Tibial nerve (tissue), 4 donors: ENCODE measurements at regions not wholly inside any gene's neighbourhood (a gene's known extent, or its start where the extent isn't known, plus 50 kb on each side); places are given as distances from the start of the nearest gene placed in this dataset.

Source experiments
- EP300 ChIP-seq, 2 donors: sonication (generic); formaldehyde crosslinking; IDR thresholded peaks; one replicate each; pipeline ENCODE4 v1.6.1; 2017; ENCODE audit warnings: antibody characterized with exemption in 2 of 2, mild to moderate bottlenecking in 1 of 2
- TF ChIP-seq, protein P1 (sequence below), 5 experiments: fragments of 200-600 bp in 3 of 5; fragments of 450-650 bp in 2 of 5; sonication (generic) in 3 of 5; IDR thresholded peaks; one replicate each; pipeline ENCODE4 v1.5.1; 2016 to 2019; ENCODE audit warnings: antibody characterized with exemption in 5 of 5, mild to moderate bottlenecking in 3 of 5, moderate library complexity in 2 of 5

DNA sequence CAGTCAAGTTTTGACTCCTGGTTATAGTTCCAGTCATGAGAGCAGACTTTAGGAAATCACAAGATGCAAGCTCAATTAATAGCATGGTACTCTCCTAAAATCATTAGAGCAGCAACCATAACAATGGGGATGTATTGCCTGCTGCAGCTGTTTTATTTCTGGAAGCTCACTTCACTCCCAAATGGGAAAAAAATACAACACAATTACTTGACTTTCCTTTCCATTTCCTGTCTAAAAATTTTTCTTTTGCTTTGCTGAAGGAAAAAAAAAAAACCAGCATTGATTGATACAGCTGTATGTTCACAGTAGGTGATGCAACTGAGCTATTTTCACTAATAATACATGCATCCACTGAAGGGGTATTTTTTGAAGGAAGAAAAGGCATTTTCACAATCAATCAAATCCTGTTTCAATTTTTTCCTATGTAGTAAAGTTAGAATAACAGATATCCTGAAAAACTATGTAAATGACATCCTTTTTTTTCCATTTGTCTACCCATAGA lies 143.9 kb upstream of the NOVA1 start:
- TF ChIP-seq, protein P1, sequence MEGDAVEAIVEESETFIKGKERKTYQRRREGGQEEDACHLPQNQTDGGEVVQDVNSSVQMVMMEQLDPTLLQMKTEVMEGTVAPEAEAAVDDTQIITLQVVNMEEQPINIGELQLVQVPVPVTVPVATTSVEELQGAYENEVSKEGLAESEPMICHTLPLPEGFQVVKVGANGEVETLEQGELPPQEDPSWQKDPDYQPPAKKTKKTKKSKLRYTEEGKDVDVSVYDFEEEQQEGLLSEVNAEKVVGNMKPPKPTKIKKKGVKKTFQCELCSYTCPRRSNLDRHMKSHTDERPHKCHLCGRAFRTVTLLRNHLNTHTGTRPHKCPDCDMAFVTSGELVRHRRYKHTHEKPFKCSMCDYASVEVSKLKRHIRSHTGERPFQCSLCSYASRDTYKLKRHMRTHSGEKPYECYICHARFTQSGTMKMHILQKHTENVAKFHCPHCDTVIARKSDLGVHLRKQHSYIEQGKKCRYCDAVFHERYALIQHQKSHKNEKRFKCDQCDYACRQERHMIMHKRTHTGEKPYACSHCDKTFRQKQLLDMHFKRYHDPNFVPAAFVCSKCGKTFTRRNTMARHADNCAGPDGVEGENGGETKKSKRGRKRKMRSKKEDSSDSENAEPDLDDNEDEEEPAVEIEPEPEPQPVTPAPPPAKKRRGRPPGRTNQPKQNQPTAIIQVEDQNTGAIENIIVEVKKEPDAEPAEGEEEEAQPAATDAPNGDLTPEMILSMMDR (IDR thresholded peaks at IDR 0.05): no peak
- no peak for TF ChIP-seq EP300 (IDR thresholded peaks at IDR 0.05)
